IMR-90 (cell line): ENCODE measurements at regions not wholly inside any gene's neighbourhood (a gene's known extent, or its start where the extent isn't known, plus 50 kb on each side); places are given as distances from the start of the nearest gene placed in this dataset.

ENCODE experiments used
- ATAC-seq: fragments of 200-7000 bp; cut with Tn5 transposase; 2 replicates; pipeline ENCODE4 v1.9.1; 2020; ENCODE audit warnings: low read depth, mild to moderate bottlenecking, moderate library complexity
- BruUV-seq: library from RNA; stranded (reverse); fragments of 400-500 nt; replicated peaks from 2 replicates; lab custom pipeline; 2021; lab: Mats Ljungman, UMichigan
- CTCF ChIA-PET: fragments of 300-600 bp; formaldehyde crosslinking; extraction: SDS; loops from one replicate; lab custom pipeline; 2021; ENCODE audit warnings: antibody characterized with exemption; lab: Yijun Ruan, JAX
- POLR2A ChIA-PET: fragments of 300-600 bp; sonication (Branson Sonifier 250); formaldehyde crosslinking; loops from one replicate; lab custom pipeline; 2022; ENCODE audit warnings: antibody characterized with exemption; ENCODE audit not compliant: unreplicated experiment; lab: Charles Lee
- DNase-seq: peaks from one replicate; pipeline ENCODE4 v3.0.0; 2013
- H2AFZ ChIP-seq: replicated peaks from 2 replicates; pipeline ENCODE3; 2013; ENCODE audit warnings: low read length, mild to moderate bottlenecking; ENCODE audit not compliant: poor library complexity
- H2AK5ac ChIP-seq: 2 replicates; pipeline ENCODE4 v1.6.1; 2013; ENCODE audit warnings: low read depth, low read length, inconsistent platforms
- H2AK9ac ChIP-seq: replicated peaks from 2 replicates; pipeline ENCODE3; 2013; ENCODE audit warnings: mild to moderate bottlenecking, low read depth, low read length, moderate library complexity; ENCODE audit not compliant: poor library complexity
- H2BK120ac ChIP-seq: 2 replicates; pipeline ENCODE4 v1.6.1; 2013; ENCODE audit warnings: low read depth, low read length, inconsistent platforms
- H2BK15ac ChIP-seq: 3 replicates; pipeline ENCODE4 v1.6.1; 2013; ENCODE audit warnings: low read depth, low read length, inconsistent platforms
- H2BK20ac ChIP-seq: 2 replicates; pipeline ENCODE4 v1.6.1; 2013; ENCODE audit warnings: low read depth, mild to moderate bottlenecking, inconsistent platforms, low read length, moderate library complexity
- H2BK5ac ChIP-seq: 2 replicates; pipeline ENCODE4 v1.6.1; 2013; ENCODE audit warnings: mild to moderate bottlenecking, low read depth, low read length, inconsistent platforms; ENCODE audit not compliant: poor library complexity, severe bottlenecking
- H3K14ac ChIP-seq: replicated peaks from 2 replicates; pipeline ENCODE4 v1.6.1; 2013; ENCODE audit warnings: low read depth, low read length, inconsistent platforms
- H3K18ac ChIP-seq: 2 replicates; pipeline ENCODE4 v1.6.1; 2013; ENCODE audit warnings: low read depth, low read length, control low read depth
- H3K23ac ChIP-seq: 2 replicates; pipeline ENCODE4 v1.6.1; 2013; ENCODE audit warnings: low read depth, low read length, inconsistent platforms
- H3K27ac ChIP-seq: 2 replicates; pipeline ENCODE4 v1.5.1; 2013; ENCODE audit warnings: mild to moderate bottlenecking, control low read depth, low read length; ENCODE audit not compliant: insufficient read depth
- H3K27me3 ChIP-seq: 2 replicates; pipeline ENCODE4 v1.6.1; 2013; ENCODE audit warnings: low read length; ENCODE audit not compliant: control insufficient read depth, insufficient read depth
- H3K36me3 ChIP-seq: 2 replicates; pipeline ENCODE4 v1.6.1; 2013; ENCODE audit warnings: low read length, mixed read lengths; ENCODE audit not compliant: control insufficient read depth, insufficient read depth
- H3K4ac ChIP-seq: 2 replicates; pipeline ENCODE4 v1.6.1; 2013; ENCODE audit warnings: low read depth, low read length, inconsistent platforms
- H3K4me1 ChIP-seq: 2 replicates; pipeline ENCODE4 v1.6.1; 2013; ENCODE audit warnings: low read length, mixed read lengths; ENCODE audit not compliant: control insufficient read depth, insufficient read depth
- H3K4me2 ChIP-seq: 2 replicates; pipeline ENCODE4 v1.6.1; 2013; ENCODE audit warnings: low read depth, mild to moderate bottlenecking, control low read depth, low read length, moderate library complexity
- H3K4me3 ChIP-seq: 2 replicates; pipeline ENCODE4 v1.5.1; 2013; ENCODE audit warnings: low read depth, mild to moderate bottlenecking, control low read depth, low read length, moderate library complexity; ENCODE audit not compliant: insufficient read depth
- H3K56ac ChIP-seq: 2 replicates; pipeline ENCODE4 v1.6.1; 2013; ENCODE audit warnings: low read length, inconsistent platforms; ENCODE audit not compliant: insufficient read depth; ENCODE audit errors: extremely low read depth
- H3K79me1 ChIP-seq, 2 experiments: 2 replicates each; pipeline ENCODE4 v1.6.1; 2013; ENCODE audit warnings: low read length in 2 of 2, inconsistent platforms in 1 of 2, low read depth in 1 of 2
- H3K9ac ChIP-seq: 2 replicates; pipeline ENCODE4 v1.6.1; 2013; ENCODE audit warnings: low read depth, low read length, control low read depth
- H3K9me1 ChIP-seq: 2 replicates; pipeline ENCODE4 v1.6.1; 2013; ENCODE audit warnings: low read length, inconsistent platforms; ENCODE audit not compliant: insufficient read depth
- H3K9me3 ChIP-seq: 2 replicates; pipeline ENCODE4 v1.6.1; 2013; ENCODE audit warnings: low read length; ENCODE audit not compliant: control insufficient read depth, insufficient read depth
- H4K20me1 ChIP-seq: 2 replicates; pipeline ENCODE4 v1.6.1; 2013; ENCODE audit warnings: low read length, inconsistent platforms; ENCODE audit not compliant: insufficient read depth
- H4K5ac ChIP-seq: 2 replicates; pipeline ENCODE4 v1.6.1; 2013; ENCODE audit warnings: mild to moderate bottlenecking, low read depth, low read length, control low read depth
- H4K8ac ChIP-seq, 2 experiments: 2 replicates each; pipeline ENCODE4 v1.6.1; 2013; ENCODE audit warnings: low read depth in 2 of 2, low read length in 2 of 2, control low read depth in 1 of 2, inconsistent platforms in 1 of 2
- H4K91ac ChIP-seq: 2 replicates; pipeline ENCODE4 v1.6.1; 2013; ENCODE audit warnings: low read depth, low read length, inconsistent platforms; ENCODE audit not compliant: insufficient read depth
- ELK1 ChIP-seq: fragments of 150-350 bp; IDR thresholded peaks from 2 replicates; pipeline ENCODE4 v1.6.1; 2016; ENCODE audit warnings: low read depth, mild to moderate bottlenecking, low read length, moderate library complexity, borderline replicate concordance
- FOS ChIP-seq: fragments of 150-350 bp; IDR thresholded peaks from 2 replicates; pipeline ENCODE4 v1.6.1; 2016; ENCODE audit warnings: low read depth, low read length
- MAZ ChIP-seq: IDR thresholded peaks from 2 replicates; pipeline ENCODE4 v1.6.1; 2012; ENCODE audit warnings: low read depth, mild to moderate bottlenecking, low read length, improper control_type of control experiment, moderate library complexity, borderline replicate concordance
- RAD21 ChIP-seq: IDR thresholded peaks from 2 replicates; pipeline ENCODE4 v1.6.1; 2012; ENCODE audit warnings: low read length, improper control_type of control experiment
- RFX5 ChIP-seq: IDR thresholded peaks from 2 replicates; pipeline ENCODE4 v1.8.0; 2012; ENCODE audit warnings: low read depth, mild to moderate bottlenecking, low read length, moderate library complexity
- USF2 ChIP-seq: fragments of 150-350 bp; IDR thresholded peaks from 2 replicates; pipeline ENCODE4 v1.6.1; 2017; ENCODE audit warnings: mild to moderate bottlenecking, antibody characterized with exemption, low read length, low read depth
- WGBS, 2 experiments: methylation state at CpG; one replicate each; pipeline versions ENCODE4 v1.1.5 to v1.1.7; 2013; ENCODE audit warnings: missing lambda C conversion rate in 2 of 2; ENCODE audit not compliant: insufficient read length in 1 of 2; ENCODE audit errors: extremely low coverage in 2 of 2; 5-methylcytosine and 5-hydroxymethylcytosine counted together
- dilution Hi-C: fragments of 300-500 bp; cut with HindIII; formaldehyde crosslinking; loops from one replicate; pipeline ENCODE4 v1.14.3; 2018; ENCODE audit warnings: low sequenced_read_pairs; ENCODE audit not compliant: unreplicated experiment
- in situ Hi-C: fragments of 300-500 bp; cut with MboI; formaldehyde crosslinking; loops from 3 replicates; pipeline ENCODE4 v1.14.3; 2019; ENCODE audit warnings: low sequenced_read_pairs, inconsistent platforms, mixed read lengths
- intact Hi-C: fragments of 100-400 bp; cut with micrococcal nuclease; formaldehyde crosslinking; loops from 2 replicates; pipeline ENCODE4 v1.10.0; 2022

- no peak for TF ChIP-seq RFX5
These were observed 697.0 kb upstream of the HS6ST1 start (continued) for GRCh38 chr2:129015397-129016285.

- H3K9ac ChIP-seq, result no peak overlapping the region
- no peak overlapping the region for H3K4ac ChIP-seq
- no peak for ATAC-seq
- no peaks in the 10 kb centered on the region for H3K4me1 ChIP-seq
- no peak overlapping the region for H2BK5ac ChIP-seq
- H4K91ac ChIP-seq, result no peak overlapping the region
- no peak overlapping the region for H2AFZ ChIP-seq
- no peaks in the 10 kb centered on the region for H3K9me1 ChIP-seq
- no peak overlapping the region for H4K5ac ChIP-seq
- H4K20me1 ChIP-seq, result no peaks in the 10 kb centered on the region
- no peak overlapping the region for H2BK20ac ChIP-seq
- H3K4me2 ChIP-seq, result no peak overlapping the region
- no CpG with 5 or more reads among the region's 4 CpGs for WGBS, 2 experiments
- POLR2A ChIA-PET, result no interaction called here
- DNase-seq, result no peak
- in situ Hi-C loops, result no loop called here
- no peak overlapping the region for H3K23ac ChIP-seq
- no peak overlapping the region for H3K4me3 ChIP-seq
- H3K79me1 ChIP-seq, result no peaks in the 10 kb centered on the region
- no peak overlapping the region for H2BK15ac ChIP-seq
- no peak overlapping the region for H2AK5ac ChIP-seq
- H3K9me3 ChIP-seq, result peaks cover 8% of the 10 kb centered on the region
- CTCF ChIA-PET, result no interaction called here
- TF ChIP-seq MAZ (no peak), ELK1 (no peak), RAD21 (no peak), FOS (no peak), USF2 (no peak)
- H2BK120ac ChIP-seq, result no peak overlapping the region
- no peak overlapping the region for H3K14ac ChIP-seq
- BruUV-seq, result no TSS peak
- no peak overlapping the region for H4K8ac ChIP-seq
- H3K18ac ChIP-seq, result no peak overlapping the region
- H3K27ac ChIP-seq, result no peak overlapping the region
- no peaks in the 10 kb centered on the region for H3K36me3 ChIP-seq
- no peak overlapping the region for H2AK9ac ChIP-seq
- dilution Hi-C loops, result no loop called here
- no peak overlapping the region for H3K56ac ChIP-seq
- H3K27me3 ChIP-seq, result no peaks in the 10 kb centered on the region
- intact Hi-C loops, result no loop called here
These were observed 698.3 kb upstream of the HS6ST1 start for GRCh38 chr2:129016972-129017371.
